ENCODE measurements at regions not wholly inside any gene's neighbourhood (a gene's known extent, or its start where the extent isn't known, plus 50 kb on each side); places are given as distances from the start of the nearest gene placed in this dataset.

DNA sequence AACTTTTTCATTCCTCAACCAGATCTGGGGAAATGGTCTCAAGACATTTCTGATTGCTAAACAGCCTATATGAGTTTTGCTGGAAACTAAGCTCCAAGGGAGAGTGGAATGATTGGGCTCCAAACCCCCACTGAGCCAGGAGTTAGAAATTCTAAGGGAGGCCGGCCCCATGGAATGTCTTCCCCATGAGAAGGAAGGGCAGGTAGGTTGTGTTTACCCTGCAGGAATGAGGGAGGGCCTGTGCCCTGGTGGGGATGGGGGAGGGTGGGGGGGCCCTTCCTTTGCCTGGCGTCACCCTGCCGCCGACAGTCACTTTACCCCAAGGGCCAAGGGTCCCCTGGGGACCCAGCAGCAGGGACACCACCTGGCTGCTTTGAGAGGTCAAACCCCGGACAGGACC, 298.9 kb downstream of the TFAP2C start:
- intact Hi-C loops (cut with micrococcal nuclease): no loop called here
- TF ChIP-seq, protein P1, sequence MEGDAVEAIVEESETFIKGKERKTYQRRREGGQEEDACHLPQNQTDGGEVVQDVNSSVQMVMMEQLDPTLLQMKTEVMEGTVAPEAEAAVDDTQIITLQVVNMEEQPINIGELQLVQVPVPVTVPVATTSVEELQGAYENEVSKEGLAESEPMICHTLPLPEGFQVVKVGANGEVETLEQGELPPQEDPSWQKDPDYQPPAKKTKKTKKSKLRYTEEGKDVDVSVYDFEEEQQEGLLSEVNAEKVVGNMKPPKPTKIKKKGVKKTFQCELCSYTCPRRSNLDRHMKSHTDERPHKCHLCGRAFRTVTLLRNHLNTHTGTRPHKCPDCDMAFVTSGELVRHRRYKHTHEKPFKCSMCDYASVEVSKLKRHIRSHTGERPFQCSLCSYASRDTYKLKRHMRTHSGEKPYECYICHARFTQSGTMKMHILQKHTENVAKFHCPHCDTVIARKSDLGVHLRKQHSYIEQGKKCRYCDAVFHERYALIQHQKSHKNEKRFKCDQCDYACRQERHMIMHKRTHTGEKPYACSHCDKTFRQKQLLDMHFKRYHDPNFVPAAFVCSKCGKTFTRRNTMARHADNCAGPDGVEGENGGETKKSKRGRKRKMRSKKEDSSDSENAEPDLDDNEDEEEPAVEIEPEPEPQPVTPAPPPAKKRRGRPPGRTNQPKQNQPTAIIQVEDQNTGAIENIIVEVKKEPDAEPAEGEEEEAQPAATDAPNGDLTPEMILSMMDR (IDR thresholded peaks at IDR 0.05; ENCODE audit: borderline replicate concordance): no peak
- Histone ChIP-seq H3K27ac (replicated peaks) (no peak overlapping the region), H3K4me1 (peaks cover 17% of the 10 kb centered on the region), H3K36me3 (no peaks in the 10 kb centered on the region), H3K27me3 (ENCODE audit: low read depth) (peaks cover 96% of the 10 kb centered on the region), H3K9me3 (replicated peaks) (no peaks in the 10 kb centered on the region), H3K4me3 (no peak overlapping the region)
- DNase-seq: no peak

DNA sequence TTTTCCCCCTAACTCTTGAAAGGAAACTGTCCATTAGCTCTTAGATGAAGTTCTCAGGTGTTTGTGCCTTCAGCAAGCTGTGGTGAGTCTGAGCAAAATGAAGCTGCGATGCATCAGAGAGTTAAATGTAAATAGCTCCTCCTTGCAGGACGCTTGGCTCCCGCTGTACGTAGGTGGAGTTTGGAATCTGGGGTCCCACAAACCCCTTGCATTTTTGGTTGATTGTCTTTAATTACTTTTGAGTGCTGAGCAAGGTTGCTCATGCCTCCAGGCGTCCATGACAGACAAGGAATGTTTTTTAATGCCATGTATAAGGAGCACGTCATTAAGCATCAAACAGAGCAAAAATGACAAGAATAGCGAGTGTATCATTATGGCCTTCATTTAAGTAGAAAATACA, 300.5 kb downstream of the TFAP2C start:
- Histone ChIP-seq H3K4me1 (peaks cover 16% of the 10 kb centered on the region), H3K36me3 (no peaks in the 10 kb centered on the region), H3K27me3 (ENCODE audit: low read depth) (peaks cover 96% of the 10 kb centered on the region), H3K4me3 (no peak overlapping the region), H3K27ac (replicated peaks) (no peak overlapping the region), H3K9me3 (replicated peaks) (no peaks in the 10 kb centered on the region)
- TF ChIP-seq, protein P1 (IDR thresholded peaks at IDR 0.05; ENCODE audit: borderline replicate concordance): no peak
- DNase-seq: no peak
- intact Hi-C loops (cut with micrococcal nuclease): no loop called here

DNA sequence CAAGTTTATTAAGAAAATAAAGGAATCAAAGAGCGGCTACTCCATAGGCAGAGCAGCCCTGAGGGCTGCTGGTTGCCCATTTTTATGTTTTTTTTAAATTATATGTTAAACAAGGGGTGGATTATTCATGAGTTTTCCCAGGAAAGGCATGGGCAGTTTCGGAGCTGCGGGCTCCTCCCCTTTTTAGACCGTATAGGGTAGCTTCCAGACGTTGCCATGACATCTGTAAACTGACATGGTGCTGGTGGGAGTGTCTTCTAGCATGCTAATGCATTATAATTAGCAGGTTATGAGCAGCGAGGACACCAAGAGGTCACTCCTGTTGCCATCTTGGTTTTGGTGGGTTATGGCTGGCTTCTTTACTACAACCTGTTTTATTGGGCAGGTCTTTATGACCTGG, 301.8 kb downstream of the TFAP2C start:
- intact Hi-C loops (cut with micrococcal nuclease): no loop called here

DNA sequence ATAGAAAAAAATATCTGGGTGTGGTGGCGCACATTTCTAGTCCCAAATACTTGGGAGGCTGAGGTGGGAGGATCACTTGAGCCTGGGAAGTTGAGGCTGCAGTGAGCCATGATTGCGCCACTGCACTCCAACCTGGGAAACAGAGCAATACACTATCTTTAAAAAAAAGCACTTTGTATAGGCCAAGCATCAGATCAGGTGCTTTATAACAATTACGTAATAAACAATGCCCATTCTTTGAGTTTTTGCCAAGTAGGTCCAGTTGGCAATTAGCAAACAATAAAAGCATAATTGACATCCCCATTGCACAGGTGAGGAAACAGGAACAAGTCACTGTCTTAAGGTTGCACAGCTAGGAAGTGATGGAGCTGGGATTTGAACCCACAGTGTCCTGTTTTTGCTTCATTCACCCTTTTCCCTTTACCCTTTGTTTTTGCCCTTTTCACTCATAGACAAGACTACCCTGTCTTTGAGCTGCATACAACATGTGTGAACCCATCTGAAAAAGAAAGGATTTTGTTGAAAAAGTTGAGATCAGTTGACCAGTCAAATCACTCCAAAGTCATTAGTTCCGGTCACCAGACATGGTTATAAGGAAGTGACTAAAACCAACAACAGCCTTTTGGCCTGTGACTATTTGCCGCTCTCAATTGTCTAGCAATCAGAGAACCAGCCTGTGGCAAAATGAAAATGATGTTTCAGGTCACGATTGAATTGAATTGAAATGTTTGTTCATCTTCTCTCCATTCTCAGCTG, 303.6 kb downstream of the TFAP2C start:
- no peak for DNase-seq
- Histone ChIP-seq H3K36me3 (no peaks in the 10 kb centered on the region), H3K27me3 (ENCODE audit: low read depth) (peaks cover 80% of the 10 kb centered on the region), H3K9me3 (replicated peaks) (no peaks in the 10 kb centered on the region), H3K4me3 (no peak overlapping the region), H3K4me1 (no peaks in the 10 kb centered on the region), H3K27ac (replicated peaks) (no peak overlapping the region)
- intact Hi-C loops (cut with micrococcal nuclease): no loop called here
- TF ChIP-seq, protein P1 (IDR thresholded peaks at IDR 0.05; ENCODE audit: borderline replicate concordance): no peak

More for the DNA sequence above, 301.8 kb downstream of the TFAP2C start:
- no peak for DNase-seq
- Histone ChIP-seq H3K4me3 (no peak overlapping the region), H3K27ac (replicated peaks) (no peak overlapping the region), H3K36me3 (no peaks in the 10 kb centered on the region), H3K9me3 (replicated peaks) (no peaks in the 10 kb centered on the region), H3K27me3 (ENCODE audit: low read depth) (peaks cover 83% of the 10 kb centered on the region), H3K4me1 (peaks cover 3% of the 10 kb centered on the region)
- TF ChIP-seq, protein P1 (IDR thresholded peaks at IDR 0.05; ENCODE audit: borderline replicate concordance): no peak

DNA sequence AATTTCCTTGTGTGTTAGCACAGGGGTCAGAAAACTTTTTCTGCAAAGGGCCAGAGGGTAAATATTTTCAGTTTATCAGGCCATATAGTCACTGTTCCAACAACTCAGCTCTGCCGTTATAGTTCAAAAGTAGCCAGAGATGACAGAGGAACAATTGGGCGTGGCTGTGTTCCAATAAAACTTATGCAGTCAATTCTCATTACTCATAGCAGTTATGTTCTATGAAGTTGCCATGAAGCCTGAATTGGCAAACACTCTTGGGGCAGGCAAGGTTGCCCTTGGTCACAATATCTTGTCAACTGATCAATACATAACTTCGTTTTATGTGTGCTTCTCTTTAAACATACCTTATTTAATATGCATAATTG, 304.2 kb downstream of the TFAP2C start:
- Histone ChIP-seq H3K4me3 (no peak overlapping the region), H3K27ac (replicated peaks) (no peak overlapping the region), H3K4me1 (no peaks in the 10 kb centered on the region), H3K36me3 (no peaks in the 10 kb centered on the region), H3K27me3 (ENCODE audit: low read depth) (peaks cover 80% of the 10 kb centered on the region), H3K9me3 (replicated peaks) (no peaks in the 10 kb centered on the region)
- intact Hi-C loops (cut with micrococcal nuclease): no loop called here
- no peak for DNase-seq
- TF ChIP-seq, protein P1 (IDR thresholded peaks at IDR 0.05; ENCODE audit: borderline replicate concordance): no peak
